ENCODE measurements at regions not wholly inside any gene's neighbourhood (a gene's known extent, or its start where the extent isn't known, plus 50 kb on each side); places are given as distances from the start of the nearest gene placed in this dataset.
A peak's percentile ranks its signal among the peaks of the same experiment; 100 is the strongest.

- no peak overlapping the region for H3K23ac ChIP-seq (ENCODE audit: insufficient read length)
- H2BK5ac ChIP-seq (ENCODE audit: low read depth, low read length): no peak overlapping the region
- H3K27me3 ChIP-seq (replicated peaks in 1 of 4; ENCODE audit: control insufficient read depth in 3 of 4, extremely low read depth in 1 of 4, insufficient read depth in 3 of 4, low read length in 3 of 4): no peaks in the 10 kb centered on the region
- no peaks in the 10 kb centered on the region for H3K79me2 ChIP-seq (ENCODE audit: control insufficient read depth in 1 of 2, insufficient read depth in 2 of 2, low read length in 2 of 2)
- 0 out of 2 replicates have a peak overlapping the region, but pooled peaks have one; percentile 44 for H2BK20ac ChIP-seq (ENCODE audit: low read length)
- no peak overlapping the region for H2AK5ac ChIP-seq (ENCODE audit: low read depth, low read length)
- FAIRE-seq (no peak), DNase-seq (ENCODE audit: low read depth in 1 of 2, low spot score in 2 of 2) (no peak)
- H3K9me3 ChIP-seq (ENCODE audit: insufficient read depth in 2 of 2, low read depth in 1 of 2, low read length in 1 of 2): no peaks in the 10 kb centered on the region
- no peak overlapping the region for H3K27ac ChIP-seq (ENCODE audit: low read depth, low read length)
- H3K14ac ChIP-seq (ENCODE audit: insufficient read length): no peak overlapping the region
- no peak overlapping the region for H2BK120ac ChIP-seq (replicated peaks; ENCODE audit: low read depth, low read length)
- no peaks in the 10 kb centered on the region for H4K20me1 ChIP-seq (replicated peaks in 1 of 2; ENCODE audit: control insufficient read depth in 1 of 2, insufficient read depth in 2 of 2, low read length in 2 of 2)
- 90% methylated on average over 2 of the region's 2 CpGs; no CpG with 5 or more reads in 1 of the 2 experiments for WGBS, 2 experiments (ENCODE audit: extremely low coverage in 1 of 2, insufficient coverage in 1 of 2, insufficient read length in 1 of 2, insufficient replicate concordance in 2 of 2, low coverage in 1 of 2, low lambda C conversion rate in 2 of 2, missing lambda C conversion rate in 1 of 2)
- H4K91ac ChIP-seq (replicated peaks; ENCODE audit: insufficient read length, low read length): no peak overlapping the region
- H3K4me3 ChIP-seq (ENCODE audit: extremely low read depth in 1 of 4, insufficient read depth in 2 of 4, low read depth in 3 of 4, low read length in 4 of 4): no peak overlapping the region
- no peak overlapping the region for H3K56ac ChIP-seq (replicated peaks; ENCODE audit: insufficient read length, low read depth, low read length)
- H3K4me2 ChIP-seq (ENCODE audit: insufficient read depth in 1 of 2, low read depth in 2 of 2, low read length in 2 of 2): no peak overlapping the region
- no peaks in the 10 kb centered on the region for H3K23me2 ChIP-seq (ENCODE audit: low read depth, low read length)
- peaks cover 0 to 8% (median 0%) of the 10 kb centered on the region in 4 experiments; a peak in 2 of 7 replicates for H3K4me1 ChIP-seq (replicated peaks in 1 of 4; ENCODE audit: control insufficient read depth in 3 of 4, insufficient read depth in 4 of 4, low read length in 3 of 4)
- no peak overlapping the region for H4K5ac ChIP-seq (ENCODE audit: insufficient read length, low read depth, low read length)
- TF ChIP-seq KDM5A (IDR thresholded peaks at IDR 0.05; ENCODE audit: low read length): no peak
- TF ChIP-seq CEBPB (IDR thresholded peaks at IDR 0.05; ENCODE audit: low read depth, low read length): no peak
- no peak for TF ChIP-seq RBBP5 (IDR thresholded peaks at IDR 0.05; ENCODE audit: borderline replicate concordance, low read depth, low read length)
- TF ChIP-seq POLR2AphosphoS5 (IDR thresholded peaks at IDR 0.05; ENCODE audit: low read depth, low read length): no peak
- no peak overlapping the region for H3K4ac ChIP-seq (replicated peaks; ENCODE audit: insufficient read length, low read depth, low read length)
- no peaks in the 10 kb centered on the region for H3K79me1 ChIP-seq (ENCODE audit: low read depth, low read length)
- no peaks in the 10 kb centered on the region for H3K36me3 ChIP-seq (ENCODE audit: control insufficient read depth in 2 of 4, insufficient read depth in 4 of 4, low read length in 3 of 4)
- ChIA-PET POLR2A (ENCODE audit: partially characterized antibody) (no interaction called here), CTCF (ENCODE audit: partially characterized antibody) (interaction anchor here (1.6 kb wide), 1 partner anchor 10 kb away, joined by 4 read pairs; no protein-coding TSS in a partner anchor)
- no peak overlapping the region for H3K18ac ChIP-seq (ENCODE audit: extremely low read depth, low read length)
- H2BK12ac ChIP-seq (ENCODE audit: low read depth, low read length): no peak overlapping the region
- no peak overlapping the region for H2BK15ac ChIP-seq (ENCODE audit: low read length)
- peak overlapping the region; percentile 86 for H2AFZ ChIP-seq (ENCODE audit: low read length)
- H3K9ac ChIP-seq (replicated peaks in 1 of 4; ENCODE audit: extremely low read depth in 1 of 4, low read depth in 3 of 4, low read length in 3 of 4): no peak overlapping the region
- H4K8ac ChIP-seq (ENCODE audit: extremely low read depth, insufficient read depth, low read length): no peak overlapping the region
Observed at GRCh38 chr4:13849778-13850177, 222.3 kb upstream of the BOD1L1 start.

All from H1 (cell line).